GM23338 (cell line): ENCODE measurements at regions not wholly inside any gene's neighbourhood (a gene's known extent, or its start where the extent isn't known, plus 50 kb on each side); places are given as distances from the start of the nearest gene placed in this dataset.

Experiments used
- ATAC-seq: fragments of 200-7000 bp; cut with Tn5 transposase; 3 replicates; pipeline ENCODE4 v1.9.1; 2020
- DNase-seq: peaks from one replicate; pipeline ENCODE4 v3.0.0-alpha.2; 2015; ENCODE audit warnings: low spot score
- H2AFZ ChIP-seq: fragments of 200-600 bp; sonication (generic); 2 replicates; pipeline ENCODE4 v1.8.0; 2016; ENCODE audit warnings: antibody characterized with exemption, mild to moderate bottlenecking, moderate library complexity
- H3F3A ChIP-seq: fragments of 200-600 bp; sonication (generic); replicated peaks from 2 replicates; pipeline ENCODE4 v1.8.0; 2017; ENCODE audit warnings: antibody characterized with exemption, mixed run types, low read depth
- H3K27ac ChIP-seq: fragments of 200-600 bp; sonication (generic); 2 replicates; pipeline ENCODE4 v1.6.1; 2016; ENCODE audit warnings: low read depth
- H3K27me3 ChIP-seq: fragments of 200-600 bp; sonication (generic); 2 replicates; pipeline ENCODE4 v1.8.0; 2016; ENCODE audit warnings: mild to moderate bottlenecking, mixed run types, moderate library complexity; ENCODE audit not compliant: insufficient read depth
- H3K36me3 ChIP-seq: fragments of 200-600 bp; sonication (generic); 2 replicates; pipeline ENCODE4 v1.8.0; 2016; ENCODE audit warnings: mild to moderate bottlenecking; ENCODE audit not compliant: insufficient read depth
- H3K4me1 ChIP-seq: fragments of 200-600 bp; sonication (generic); 2 replicates; pipeline ENCODE4 v1.8.0; 2016; ENCODE audit warnings: mild to moderate bottlenecking, moderate library complexity; ENCODE audit not compliant: insufficient read depth
- H3K4me2 ChIP-seq: fragments of 200-600 bp; sonication (generic); 2 replicates; pipeline ENCODE4 v1.7.1; 2017; ENCODE audit warnings: mixed run types
- H3K4me3 ChIP-seq: fragments of 200-600 bp; sonication (generic); 2 replicates; pipeline ENCODE4 v1.6.1; 2016; ENCODE audit warnings: mixed run types
- H3K79me2 ChIP-seq: fragments of 200-600 bp; sonication (generic); replicated peaks from 2 replicates; pipeline ENCODE4 v1.8.0; 2017; ENCODE audit warnings: mild to moderate bottlenecking; ENCODE audit not compliant: insufficient read depth
- H3K9me2 ChIP-seq: fragments of 200-600 bp; sonication (generic); 2 replicates; pipeline ENCODE4 v1.8.0; 2017; ENCODE audit not compliant: insufficient read depth
- H4K20me1 ChIP-seq: fragments of 200-600 bp; sonication (generic); replicated peaks from 2 replicates; pipeline ENCODE4 v1.8.0; 2017; ENCODE audit warnings: mild to moderate bottlenecking; ENCODE audit not compliant: insufficient read depth
- H3K27ac Mint-ChIP-seq: 2 replicates; pipeline ENCODE4 v1.8.0; 2020; ENCODE audit warnings: inconsistent platforms, mild to moderate bottlenecking, moderate library complexity, mixed read lengths
- H3K27me3 Mint-ChIP-seq: 3 replicates; pipeline ENCODE4 v1.8.0; 2022; ENCODE audit warnings: low read depth, mild to moderate bottlenecking, moderate library complexity, mixed read lengths, inconsistent platforms; ENCODE audit not compliant: insufficient read depth, poor library complexity
- H3K36me3 Mint-ChIP-seq: 3 replicates; pipeline ENCODE4 v1.8.0; 2021; ENCODE audit warnings: low read depth, mild to moderate bottlenecking, inconsistent platforms, moderate library complexity, mixed read lengths
- H3K4me1 Mint-ChIP-seq: 3 replicates; pipeline ENCODE4 v1.8.0; 2020; ENCODE audit warnings: mild to moderate bottlenecking, inconsistent platforms, mixed read lengths
- H3K4me3 Mint-ChIP-seq: 3 replicates; pipeline ENCODE4 v1.8.0; 2021; ENCODE audit warnings: moderate library complexity, mild to moderate bottlenecking, inconsistent platforms, mixed read lengths
- H3K9me3 Mint-ChIP-seq: 3 replicates; pipeline ENCODE4 v1.8.0; 2020; ENCODE audit warnings: moderate library complexity, mild to moderate bottlenecking, inconsistent platforms, mixed read lengths
- CREB1 ChIP-seq: fragments of 250-450 bp; sonication (Bioruptor Pico); IDR thresholded peaks from 2 replicates; pipeline ENCODE4 v1.5.0; 2020; ENCODE audit warnings: low read depth, mild to moderate bottlenecking, moderate library complexity
- CTCF ChIP-seq, 2 experiments: fragments of 200-600 bp in 1 of 2; sonication (generic) in 1 of 2; conservative IDR thresholded peaks; 2 replicates each; pipeline versions ENCODE4 v1.5.1 to v1.6.1; 2016 to 2017; ENCODE audit warnings: antibody characterized with exemption in 2 of 2, low read depth in 2 of 2, mild to moderate bottlenecking in 2 of 2, moderate library complexity in 1 of 2
- ETS1 ChIP-seq: IDR thresholded peaks from 2 replicates; pipeline ENCODE4 v1.6.1; 2016; ENCODE audit warnings: antibody characterized with exemption
- EZH2 ChIP-seq: fragments of 200-600 bp; sonication (generic); IDR thresholded peaks from one replicate; pipeline ENCODE4 v1.8.0; 2017; ENCODE audit warnings: antibody characterized with exemption, mild to moderate bottlenecking, low read depth; ENCODE audit not compliant: unreplicated experiment
- EZH2phosphoT487 ChIP-seq: fragments of 200-600 bp; sonication (generic); IDR thresholded peaks from one replicate; pipeline ENCODE4 v1.8.1; 2018; ENCODE audit warnings: antibody characterized with exemption; ENCODE audit not compliant: unreplicated experiment
- JUNB ChIP-seq: IDR thresholded peaks from one replicate; pipeline ENCODE4 v1.6.1; 2016; ENCODE audit warnings: antibody characterized with exemption; ENCODE audit not compliant: unreplicated experiment
- NANOG ChIP-seq: IDR thresholded peaks from 2 replicates; pipeline ENCODE4 v1.6.1; 2016; ENCODE audit warnings: antibody characterized with exemption, borderline replicate concordance
- POLR2AphosphoS5 ChIP-seq: IDR thresholded peaks from 2 replicates; pipeline ENCODE4 v1.6.1; 2016; ENCODE audit warnings: antibody characterized with exemption, low read depth
- REST ChIP-seq: IDR thresholded peaks from one replicate; pipeline ENCODE4 v1.6.1; 2018; ENCODE audit warnings: antibody characterized with exemption; ENCODE audit not compliant: unreplicated experiment
- STAT1 ChIP-seq: IDR thresholded peaks from one replicate; pipeline ENCODE4 v1.6.1; 2016; ENCODE audit warnings: antibody characterized with exemption; ENCODE audit not compliant: unreplicated experiment
- ZNF114 ChIP-seq: fragments of 250-450 bp; sonication (Bioruptor Pico); IDR thresholded peaks from 2 replicates; pipeline ENCODE4 v1.5.0; 2020; ENCODE audit warnings: mild to moderate bottlenecking, moderate library complexity
- ZNF331 ChIP-seq: fragments of 250-450 bp; sonication (Bioruptor Pico); IDR thresholded peaks from 2 replicates; pipeline ENCODE4 v1.5.0; 2020; ENCODE audit warnings: low read depth, mild to moderate bottlenecking, moderate library complexity
- ZNF462 ChIP-seq: fragments of 250-450 bp; sonication (Bioruptor Pico); IDR thresholded peaks from 2 replicates; pipeline ENCODE4 v1.5.0; 2020; ENCODE audit warnings: mild to moderate bottlenecking, moderate library complexity

- H3K27ac ChIP-seq = no peak overlapping the region
- peaks cover 34% of the 10 kb centered on the region for H3K4me1 Mint-ChIP-seq
- no peaks in the 10 kb centered on the region for H3K9me2 ChIP-seq
- H3K4me2 ChIP-seq = no peak overlapping the region
- TF ChIP-seq ZNF114 (no peak), EZH2phosphoT487 (no peak), POLR2AphosphoS5 (no peak), NANOG (no peak), ZNF462 (CRISPR knock-in tag) (no peak), STAT1 (no peak), EZH2 (no peak), REST (no peak), JUNB (no peak), ZNF331 (CRISPR knock-in tag) (no peak), CREB1 (CRISPR knock-in tag) (no peak), ETS1 (no peak), CTCF (conservative IDR thresholded peaks at IDR 0.05; ENCODE audit: low read depth in 2 of 2) (no peak)
- H2AFZ ChIP-seq = peak overlapping the region; percentile 52; the same call in 1 of the 2 replicates
- no peaks in the 10 kb centered on the region for H3K36me3 ChIP-seq
- H3K27ac Mint-ChIP-seq = no peak overlapping the region
- no peak overlapping the region for H3K4me3 ChIP-seq
- peaks cover 19% of the 10 kb centered on the region for H3K4me1 ChIP-seq
- no peaks in the 10 kb centered on the region for H4K20me1 ChIP-seq
- peaks cover 4% of the 10 kb centered on the region for H3K36me3 Mint-ChIP-seq
- ATAC-seq (peak; percentile 28; the same call in 1 of the 3 replicates), DNase-seq (no peak)
- peaks cover 4% of the 10 kb centered on the region; the same call in 2 of the 3 replicates for H3K9me3 Mint-ChIP-seq
- no peak overlapping the region for H3K4me3 Mint-ChIP-seq
- peaks cover 17% of the 10 kb centered on the region for H3K27me3 Mint-ChIP-seq
- H3K79me2 ChIP-seq = no peaks in the 10 kb centered on the region
- H3F3A ChIP-seq = no peaks in the 10 kb centered on the region
- no peaks in the 10 kb centered on the region for H3K27me3 ChIP-seq
Observed at GRCh38 chr16:86243571-86244154, 266.7 kb upstream of the FOXF1 start.
